Hepatocyte (in vitro differentiated cells): ENCODE measurements at regions not wholly inside any gene's neighbourhood (a gene's known extent, or its start where the extent isn't known, plus 50 kb on each side); places are given as distances from the start of the nearest gene placed in this dataset.

Source experiments
- DNase-seq: peaks from one replicate; pipeline ENCODE4 v3.0.0-alpha.2; 2016; ENCODE audit warnings: low spot score
- H2AFZ ChIP-seq: fragments of 200-600 bp; sonication (generic); 2 replicates; pipeline ENCODE4 v1.6.0; 2016; ENCODE audit warnings: antibody characterized with exemption, mild to moderate bottlenecking
- H3K27ac ChIP-seq: fragments of 200-600 bp; sonication (generic); 2 replicates; pipeline ENCODE4 v1.5.1; 2016; ENCODE audit warnings: mild to moderate bottlenecking
- H3K27me3 ChIP-seq: fragments of 200-600 bp; sonication (generic); 2 replicates; pipeline ENCODE4 v1.6.1; 2016
- H3K36me3 ChIP-seq: fragments of 200-600 bp; sonication (generic); replicated peaks from 2 replicates; pipeline ENCODE4 v1.5.1; 2016; ENCODE audit warnings: low read depth; ENCODE audit not compliant: insufficient read depth
- H3K4me1 ChIP-seq: fragments of 200-600 bp; sonication (generic); 2 replicates; pipeline ENCODE4 v1.5.1; 2016; ENCODE audit warnings: mild to moderate bottlenecking, moderate library complexity; ENCODE audit not compliant: insufficient read depth
- H3K4me2 ChIP-seq: fragments of 200-600 bp; sonication (generic); 2 replicates; pipeline ENCODE4 v1.6.0; 2016
- H3K4me3 ChIP-seq: fragments of 200-600 bp; sonication (generic); 2 replicates; pipeline ENCODE4 v1.5.1; 2016; ENCODE audit warnings: mild to moderate bottlenecking
- H3K79me2 ChIP-seq: fragments of 200-600 bp; sonication (generic); 2 replicates; pipeline ENCODE4 v1.6.0; 2017; ENCODE audit warnings: mild to moderate bottlenecking
- H3K9me2 ChIP-seq: fragments of 200-600 bp; sonication (generic); replicated peaks from 2 replicates; pipeline ENCODE4 v1.6.0; 2017; ENCODE audit warnings: mild to moderate bottlenecking; ENCODE audit not compliant: insufficient read depth
- H3K9me3 ChIP-seq: fragments of 200-600 bp; sonication (generic); 2 replicates; pipeline ENCODE4 v1.5.1; 2016; ENCODE audit warnings: low read depth, mild to moderate bottlenecking
- H4K20me1 ChIP-seq: fragments of 200-600 bp; sonication (generic); 2 replicates; pipeline ENCODE4 v1.6.0; 2016; ENCODE audit warnings: mild to moderate bottlenecking; ENCODE audit not compliant: insufficient read depth, poor library complexity, severe bottlenecking
- EZH2 ChIP-seq: fragments of 200-600 bp; sonication (generic); IDR thresholded peaks from 2 replicates; pipeline ENCODE4 v1.6.1; 2016; ENCODE audit warnings: antibody characterized with exemption, mild to moderate bottlenecking, borderline replicate concordance
- EZH2phosphoT487 ChIP-seq: fragments of 200-600 bp; sonication (generic); IDR thresholded peaks from one replicate; pipeline ENCODE4 v1.6.1; 2018; ENCODE audit warnings: antibody characterized with exemption, mild to moderate bottlenecking, low read depth, moderate library complexity; ENCODE audit not compliant: unreplicated experiment, severe bottlenecking
- WGBS: methylation state at CpG from one replicate; pipeline ENCODE4 v1.1.6; 2016; ENCODE audit warnings: low lambda C conversion rate; ENCODE audit errors: missing lambda C conversion rate; 5-methylcytosine and 5-hydroxymethylcytosine counted together
- TF ChIP-seq, protein P1 (sequence below): fragments of 200-600 bp; sonication (generic); IDR thresholded peaks from 2 replicates; pipeline ENCODE4 v1.5.1; 2016; ENCODE audit warnings: antibody characterized with exemption, mild to moderate bottlenecking; ENCODE audit not compliant: poor library complexity

DNA sequence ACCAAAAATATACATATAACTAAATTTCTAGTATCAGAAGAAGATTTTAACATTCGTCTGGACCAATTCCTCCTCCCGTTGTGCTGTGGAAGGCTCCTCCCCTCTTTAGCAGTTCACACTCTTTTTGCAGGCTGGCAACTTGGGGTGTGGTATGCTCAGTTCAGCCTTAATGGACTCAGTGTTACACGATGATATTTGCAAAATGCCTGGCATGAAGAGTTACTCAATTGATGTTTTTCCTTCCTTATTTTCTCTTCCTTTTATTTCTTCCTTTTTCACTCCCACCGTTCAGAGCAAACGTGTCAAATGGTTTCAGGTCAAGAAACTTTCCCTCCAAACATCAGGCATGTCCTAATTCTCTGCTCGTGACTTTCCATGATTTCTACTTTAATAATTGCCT is 248.3 kb downstream of the PHF14 start:
- no peaks in the 10 kb centered on the region for H3K79me2 ChIP-seq
- 83% methylated on average over 6 of the region's 6 CpGs for WGBS
- H3K4me2 ChIP-seq: no peak overlapping the region
- no peak overlapping the region for H3K4me3 ChIP-seq
- no peaks in the 10 kb centered on the region for H3K9me2 ChIP-seq
- H3K36me3 ChIP-seq: no peaks in the 10 kb centered on the region
- H3K27ac ChIP-seq: no peak overlapping the region
- H3K27me3 ChIP-seq: no peaks in the 10 kb centered on the region
- H2AFZ ChIP-seq: no peak overlapping the region
- H3K9me3 ChIP-seq: no peaks in the 10 kb centered on the region
- TF ChIP-seq EZH2phosphoT487 (no peak), EZH2 (no peak)
- TF ChIP-seq, protein P1, sequence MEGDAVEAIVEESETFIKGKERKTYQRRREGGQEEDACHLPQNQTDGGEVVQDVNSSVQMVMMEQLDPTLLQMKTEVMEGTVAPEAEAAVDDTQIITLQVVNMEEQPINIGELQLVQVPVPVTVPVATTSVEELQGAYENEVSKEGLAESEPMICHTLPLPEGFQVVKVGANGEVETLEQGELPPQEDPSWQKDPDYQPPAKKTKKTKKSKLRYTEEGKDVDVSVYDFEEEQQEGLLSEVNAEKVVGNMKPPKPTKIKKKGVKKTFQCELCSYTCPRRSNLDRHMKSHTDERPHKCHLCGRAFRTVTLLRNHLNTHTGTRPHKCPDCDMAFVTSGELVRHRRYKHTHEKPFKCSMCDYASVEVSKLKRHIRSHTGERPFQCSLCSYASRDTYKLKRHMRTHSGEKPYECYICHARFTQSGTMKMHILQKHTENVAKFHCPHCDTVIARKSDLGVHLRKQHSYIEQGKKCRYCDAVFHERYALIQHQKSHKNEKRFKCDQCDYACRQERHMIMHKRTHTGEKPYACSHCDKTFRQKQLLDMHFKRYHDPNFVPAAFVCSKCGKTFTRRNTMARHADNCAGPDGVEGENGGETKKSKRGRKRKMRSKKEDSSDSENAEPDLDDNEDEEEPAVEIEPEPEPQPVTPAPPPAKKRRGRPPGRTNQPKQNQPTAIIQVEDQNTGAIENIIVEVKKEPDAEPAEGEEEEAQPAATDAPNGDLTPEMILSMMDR: no peak
- no peaks in the 10 kb centered on the region for H3K4me1 ChIP-seq
- H4K20me1 ChIP-seq: no peaks in the 10 kb centered on the region
- DNase-seq: no peak

DNA sequence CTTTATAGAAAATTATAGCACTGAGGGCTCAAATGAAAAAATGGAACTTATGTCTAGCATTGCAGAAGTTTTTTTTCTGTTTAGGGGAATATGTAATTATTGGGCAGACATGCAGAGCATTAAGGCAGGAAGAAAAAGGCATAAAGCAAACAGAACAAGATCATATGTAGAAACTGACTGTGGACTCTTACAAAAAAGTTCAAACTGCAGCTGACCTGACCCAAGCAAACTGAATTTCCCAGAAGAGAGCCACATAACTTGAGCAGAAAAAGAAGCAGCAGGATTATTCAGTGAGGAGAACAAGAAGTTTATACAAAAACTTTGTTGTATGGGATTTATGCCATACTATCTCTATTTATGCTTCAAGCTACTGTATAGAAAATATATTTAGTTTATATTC is 250.9 kb downstream of the PHF14 start:
- Histone ChIP-seq H3K27me3 (no peaks in the 10 kb centered on the region), H3K9me3 (no peaks in the 10 kb centered on the region), H3K4me3 (no peak overlapping the region), H3K79me2 (no peaks in the 10 kb centered on the region), H2AFZ (no peak overlapping the region), H3K27ac (no peak overlapping the region), H3K4me2 (no peak overlapping the region), H3K4me1 (no peaks in the 10 kb centered on the region), H3K36me3 (no peaks in the 10 kb centered on the region), H3K9me2 (no peaks in the 10 kb centered on the region), H4K20me1 (no peaks in the 10 kb centered on the region)
- TF ChIP-seq EZH2phosphoT487 (no peak), EZH2 (no peak)
- TF ChIP-seq, protein P1: no peak
- no peak for DNase-seq

GRCh38 chr7:11228515-11228914 is 254.8 kb downstream of the PHF14 start:
- no peak for DNase-seq
- Histone ChIP-seq H3K27me3 (no peaks in the 10 kb centered on the region), H3K9me3 (no peaks in the 10 kb centered on the region), H2AFZ (no peak overlapping the region), H3K4me2 (no peak overlapping the region), H3K36me3 (no peaks in the 10 kb centered on the region), H3K4me3 (no peak overlapping the region), H4K20me1 (no peaks in the 10 kb centered on the region), H3K9me2 (no peaks in the 10 kb centered on the region), H3K4me1 (no peaks in the 10 kb centered on the region), H3K27ac (no peak overlapping the region), H3K79me2 (no peaks in the 10 kb centered on the region)
- TF ChIP-seq, protein P1: no peak
- TF ChIP-seq EZH2: no peak
- TF ChIP-seq EZH2phosphoT487: no peak
- 47% methylated on average over 2 of the region's 2 CpGs for WGBS

GRCh38 chr7:11231190-11231589 is 257.5 kb downstream of the PHF14 start:
- H3K27me3 ChIP-seq: no peaks in the 10 kb centered on the region
- 74% methylated on average over 1 of the region's 1 CpG for WGBS
- DNase-seq: no peak
- H3K79me2 ChIP-seq: no peaks in the 10 kb centered on the region
- H3K27ac ChIP-seq: no peak overlapping the region
- TF ChIP-seq EZH2 (no peak), EZH2phosphoT487 (no peak)
- TF ChIP-seq, protein P1: no peak
- no peak overlapping the region for H2AFZ ChIP-seq
- H3K36me3 ChIP-seq: no peaks in the 10 kb centered on the region
- no peaks in the 10 kb centered on the region for H4K20me1 ChIP-seq
- no peaks in the 10 kb centered on the region for H3K9me2 ChIP-seq
- no peak overlapping the region for H3K4me2 ChIP-seq
- H3K9me3 ChIP-seq: no peaks in the 10 kb centered on the region
- H3K4me3 ChIP-seq: no peak overlapping the region
- peaks cover 10% of the 10 kb centered on the region for H3K4me1 ChIP-seq
